H1 (cell line): ENCODE measurements at regions not wholly inside any gene's neighbourhood (a gene's known extent, or its start where the extent isn't known, plus 50 kb on each side); places are given as distances from the start of the nearest gene placed in this dataset.

Experiments used
- CTCF ChIA-PET: fragments of 300-600 bp; sonication (Branson Sonifier 250); formaldehyde crosslinking; loops from one replicate; lab custom pipeline; 2021; ENCODE audit not compliant: partially characterized antibody; lab: Charles Lee
- POLR2A ChIA-PET: fragments of 300-600 bp; sonication (Branson Sonifier 250); formaldehyde crosslinking; loops from one replicate; lab custom pipeline; 2021; ENCODE audit warnings: inconsistent platforms; ENCODE audit not compliant: partially characterized antibody; lab: Charles Lee
- DNase-seq, 2 experiments: peaks; one replicate each; pipeline versions ENCODE4 v3.0.0 to v3.0.0-alpha.2; 2010 to 2022; ENCODE audit warnings: low spot score in 2 of 2, low read depth in 1 of 2, mixed read lengths in 1 of 2
- FAIRE-seq: peaks from 2 replicates; lab custom pipeline; 2011; peaks lifted over from hg19 to GRCh38; lab: Jason Lieb, UNC
- H2AFZ ChIP-seq: 2 replicates; pipeline ENCODE4 v1.8.1; 2012; ENCODE audit warnings: low read length, inconsistent platforms
- H2AK5ac ChIP-seq: 2 replicates; pipeline ENCODE4 v1.6.1; 2013; ENCODE audit warnings: low read depth, low read length
- H2BK120ac ChIP-seq: replicated peaks from 2 replicates; pipeline ENCODE3; 2013; ENCODE audit warnings: low read depth, low read length, inconsistent platforms
- H2BK12ac ChIP-seq: 2 replicates; pipeline ENCODE4 v1.6.1; 2013; ENCODE audit warnings: low read depth, low read length
- H2BK15ac ChIP-seq: 2 replicates; pipeline ENCODE4 v1.6.1; 2013; ENCODE audit warnings: low read length
- H2BK20ac ChIP-seq: 2 replicates; pipeline ENCODE4 v1.6.1; 2013; ENCODE audit warnings: low read length
- H2BK5ac ChIP-seq: 2 replicates; pipeline ENCODE4 v1.6.1; 2013; ENCODE audit warnings: low read depth, low read length
- H3K14ac ChIP-seq: 2 replicates; pipeline ENCODE4 v1.6.1; 2013; ENCODE audit warnings: inconsistent platforms; ENCODE audit not compliant: insufficient read length
- H3K18ac ChIP-seq: 2 replicates; pipeline ENCODE4 v1.6.1; 2013; ENCODE audit warnings: low read length; ENCODE audit errors: extremely low read depth
- H3K23ac ChIP-seq: 2 replicates; pipeline ENCODE4 v1.6.1; 2013; ENCODE audit warnings: inconsistent platforms; ENCODE audit not compliant: insufficient read length
- H3K23me2 ChIP-seq: 2 replicates; pipeline ENCODE4 v1.6.1; 2013; ENCODE audit warnings: low read depth, low read length
- H3K27ac ChIP-seq: 2 replicates; pipeline ENCODE4 v1.6.1; 2011; ENCODE audit warnings: low read depth, low read length, inconsistent platforms
- H3K27me3 ChIP-seq, 4 experiments: replicated peaks in 1 of 4; 1 replicate in 1 of 4; 2 replicates in 3 of 4; pipeline versions ENCODE4 v1.6.1 to v1.8.1; 2011 to 2013; ENCODE audit warnings: low read length in 3 of 4, mild to moderate bottlenecking in 3 of 4, inconsistent platforms in 2 of 4, mixed read lengths in 2 of 4, moderate library complexity in 1 of 4; ENCODE audit not compliant: control insufficient read depth in 3 of 4, insufficient read depth in 3 of 4; ENCODE audit errors: extremely low read depth in 1 of 4
- H3K36me3 ChIP-seq, 4 experiments: 2 replicates each; pipeline versions ENCODE4 v1.6.1 to v1.8.1; 2011 to 2013; ENCODE audit warnings: mild to moderate bottlenecking in 4 of 4, low read length in 3 of 4, moderate library complexity in 2 of 4, control low read depth in 1 of 4, inconsistent platforms in 1 of 4; ENCODE audit not compliant: insufficient read depth in 4 of 4, control insufficient read depth in 2 of 4
- H3K4ac ChIP-seq: replicated peaks from 2 replicates; pipeline ENCODE3; 2013; ENCODE audit warnings: low read length, low read depth, mixed read lengths, inconsistent platforms; ENCODE audit not compliant: insufficient read length
- H3K4me1 ChIP-seq, 4 experiments: replicated peaks in 1 of 4; 1 replicate in 1 of 4; 2 replicates in 3 of 4; pipeline versions ENCODE4 v1.6.1 to v1.8.1; 2011 to 2013; ENCODE audit warnings: low read length in 3 of 4, inconsistent platforms in 2 of 4, mixed read lengths in 1 of 4; ENCODE audit not compliant: insufficient read depth in 4 of 4, control insufficient read depth in 3 of 4
- H3K4me2 ChIP-seq, 2 experiments: 2 replicates each; pipeline versions ENCODE4 v1.6.1 to v1.8.1; 2011 to 2013; ENCODE audit warnings: low read depth in 2 of 2, low read length in 2 of 2, control low read depth in 1 of 2, inconsistent platforms in 1 of 2, mild to moderate bottlenecking in 1 of 2; ENCODE audit not compliant: insufficient read depth in 1 of 2
- H3K4me3 ChIP-seq, 4 experiments: fragments of 200-600, 300-600 bp in 1 of 4; sonication (generic), shearing (Covaris generic), sonication (Bioruptor Twin) in 1 of 4; 2 replicates each; pipeline versions ENCODE4 v1.5.1 to v1.8.1; 2011 to 2016; ENCODE audit warnings: low read length in 4 of 4, low read depth in 3 of 4, control low read depth in 2 of 4, inconsistent platforms in 2 of 4, mild to moderate bottlenecking in 2 of 4, mixed read lengths in 1 of 4, moderate library complexity in 1 of 4; ENCODE audit not compliant: insufficient read depth in 2 of 4; ENCODE audit errors: extremely low read depth in 1 of 4
- H3K56ac ChIP-seq: replicated peaks from 2 replicates; pipeline ENCODE3; 2013; ENCODE audit warnings: low read depth, mild to moderate bottlenecking, mixed read lengths, low read length, inconsistent platforms; ENCODE audit not compliant: insufficient read length
- H3K79me1 ChIP-seq: 2 replicates; pipeline ENCODE4 v1.6.1; 2013; ENCODE audit warnings: low read depth, low read length, control low read depth
- H3K79me2 ChIP-seq, 2 experiments: 2 replicates each; pipeline versions ENCODE4 v1.6.1 to v1.8.1; 2012 to 2013; ENCODE audit warnings: low read length in 2 of 2, mild to moderate bottlenecking in 2 of 2, inconsistent platforms in 1 of 2; ENCODE audit not compliant: insufficient read depth in 2 of 2, control insufficient read depth in 1 of 2
- H3K9ac ChIP-seq, 4 experiments: replicated peaks in 1 of 4; 1 replicate in 1 of 4; 2 replicates in 3 of 4; pipeline versions ENCODE4 v1.6.1 to v1.8.1; 2011 to 2013; ENCODE audit warnings: low read depth in 3 of 4, low read length in 3 of 4, control low read depth in 2 of 4, mild to moderate bottlenecking in 2 of 4, moderate library complexity in 2 of 4, inconsistent platforms in 1 of 4; ENCODE audit errors: extremely low read depth in 1 of 4
- H3K9me3 ChIP-seq, 2 experiments: 2 replicates each; pipeline versions ENCODE4 v1.6.1 to v1.8.1; 2012 to 2013; ENCODE audit warnings: mild to moderate bottlenecking in 2 of 2, moderate library complexity in 2 of 2, control low read depth in 1 of 2, inconsistent platforms in 1 of 2, low read depth in 1 of 2, low read length in 1 of 2, mixed read lengths in 1 of 2; ENCODE audit not compliant: insufficient read depth in 2 of 2
- H4K20me1 ChIP-seq, 2 experiments: replicated peaks in 1 of 2; 2 replicates each; pipeline versions ENCODE3 to v1.8.1; 2011 to 2013; ENCODE audit warnings: inconsistent platforms in 2 of 2, low read length in 2 of 2, mild to moderate bottlenecking in 1 of 2; ENCODE audit not compliant: insufficient read depth in 2 of 2, control insufficient read depth in 1 of 2
- H4K5ac ChIP-seq: 2 replicates; pipeline ENCODE4 v1.6.1; 2013; ENCODE audit warnings: low read length, low read depth, mixed read lengths, inconsistent platforms; ENCODE audit not compliant: insufficient read length
- H4K8ac ChIP-seq: 2 replicates; pipeline ENCODE4 v1.8.0; 2013; ENCODE audit warnings: mild to moderate bottlenecking, moderate library complexity, low read length, inconsistent platforms; ENCODE audit not compliant: insufficient read depth; ENCODE audit errors: extremely low read depth
- H4K91ac ChIP-seq: replicated peaks from 2 replicates; pipeline ENCODE3; 2013; ENCODE audit warnings: low read length, mixed read lengths, inconsistent platforms; ENCODE audit not compliant: insufficient read length
- HDAC6 ChIP-seq: IDR thresholded peaks from one replicate; pipeline ENCODE4 v1.7.1; 2012; ENCODE audit warnings: low read depth, mild to moderate bottlenecking, inconsistent platforms, low read length, moderate library complexity
- RXRA ChIP-seq: IDR thresholded peaks from 2 replicates; pipeline ENCODE4 v1.6.1; 2011; ENCODE audit warnings: low read depth, mild to moderate bottlenecking, low read length, moderate library complexity; ENCODE audit not compliant: insufficient read depth
- SUZ12 ChIP-seq: fragments of 200-600 bp; sonication (generic); IDR thresholded peaks from 2 replicates; pipeline ENCODE4 v1.6.1; 2012; ENCODE audit warnings: mild to moderate bottlenecking, inconsistent platforms, low read length, moderate library complexity, mixed read lengths
- TEAD4 ChIP-seq: IDR thresholded peaks from 2 replicates; pipeline ENCODE4 v1.6.1; 2012; ENCODE audit warnings: low read depth, low read length, inconsistent platforms, mixed read lengths
- WGBS, 2 experiments: shearing (Covaris generic) in 1 of 2; methylation state at CpG; one replicate each; pipeline versions ENCODE4 v1.1.6 to v1.1.7; 2013 to 2015; ENCODE audit warnings: low lambda C conversion rate in 2 of 2, mixed read lengths in 2 of 2, inconsistent platforms in 1 of 2, low coverage in 1 of 2, missing lambda C conversion rate in 1 of 2; ENCODE audit not compliant: insufficient replicate concordance in 2 of 2, insufficient coverage in 1 of 2, insufficient read length in 1 of 2; ENCODE audit errors: extremely low coverage in 1 of 2, missing lambda C conversion rate in 1 of 2; 5-methylcytosine and 5-hydroxymethylcytosine counted together

DNA sequence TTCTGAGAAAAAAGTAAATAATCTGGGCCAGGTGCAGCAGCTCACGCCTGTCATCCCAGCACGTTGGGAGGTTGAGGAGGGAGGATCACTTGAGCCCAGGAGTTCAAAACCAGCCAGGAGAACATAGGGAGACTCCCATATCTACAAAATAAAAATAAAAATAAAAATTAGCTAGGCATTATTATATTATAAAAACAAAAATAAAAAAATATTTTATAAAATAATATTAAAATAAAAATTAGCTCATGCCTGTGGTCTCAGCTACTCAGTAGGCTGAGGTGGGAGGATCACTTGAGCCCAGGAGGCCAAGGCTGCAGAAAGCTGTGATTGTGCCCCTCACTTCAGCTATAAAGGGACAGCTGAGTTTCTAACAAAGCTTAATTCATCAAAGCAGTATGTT is 362.9 kb downstream of the SMOC2 start:
- Histone ChIP-seq H3K27me3 (peaks cover 0 to 4% (median 0%) of the 10 kb centered on the region in 4 experiments; a peak in 2 of 7 replicates), H2BK20ac (no peak overlapping the region), H4K5ac (no peak overlapping the region), H3K4me1 (peaks cover 0 to 2% (median 0%) of the 10 kb centered on the region in 4 experiments; a peak in 1 of 7 replicates), H3K18ac (no peak overlapping the region), H3K14ac (no peak overlapping the region), H3K79me2 (no peaks in the 10 kb centered on the region), H4K8ac (no peak overlapping the region), H3K79me1 (no peaks in the 10 kb centered on the region), H2BK15ac (no peak overlapping the region), H3K4ac (no peak overlapping the region), H3K4me3 (no peak overlapping the region)
- no peak for DNase-seq
- POLR2A ChIA-PET = no interaction called here
- TF ChIP-seq RXRA (no peak), SUZ12 (no peak), TEAD4 (no peak), HDAC6 (no peak)
- TF ChIP-seq, all 59 proteins: peak for 0
- WGBS, 2 experiments = 87% methylated on average over 2 of the region's 2 CpGs; no CpG with 5 or more reads in 1 of the 2 experiments
- H2BK12ac ChIP-seq = no peak overlapping the region
- no peak overlapping the region for H2AFZ ChIP-seq
- no peak overlapping the region for H3K56ac ChIP-seq
- H2AK5ac ChIP-seq = no peak overlapping the region
- H3K4me2 ChIP-seq = no peak overlapping the region
- no peak overlapping the region for H4K91ac ChIP-seq
- H3K23ac ChIP-seq = no peak overlapping the region
- CTCF ChIA-PET = interaction anchor here (0.7 to 3.3 kb wide), 4 partner anchors 11 to 15 kb away, joined by 3 to 18 read pairs (median 4); no protein-coding TSS in a partner anchor
- H4K20me1 ChIP-seq = no peaks in the 10 kb centered on the region
- FAIRE-seq = no peak
- H2BK120ac ChIP-seq = no peak overlapping the region
- H2BK5ac ChIP-seq = no peak overlapping the region
- no peaks in the 10 kb centered on the region for H3K36me3 ChIP-seq
- H3K23me2 ChIP-seq = no peaks in the 10 kb centered on the region; the same call in 1 of the 2 replicates
- H3K27ac ChIP-seq = no peak overlapping the region
- H3K9ac ChIP-seq = no peak overlapping the region
- H3K9me3 ChIP-seq = no peaks in the 10 kb centered on the region
